ENCODE measurements at regions not wholly inside any gene's neighbourhood (a gene's known extent, or its start where the extent isn't known, plus 50 kb on each side); places are given as distances from the start of the nearest gene placed in this dataset.
"Not testable (repeated sequence)": the region's sequence is repeated elsewhere in the genome, so short reads cannot be mapped to it uniquely, and the experiment has no call there.

DNA sequence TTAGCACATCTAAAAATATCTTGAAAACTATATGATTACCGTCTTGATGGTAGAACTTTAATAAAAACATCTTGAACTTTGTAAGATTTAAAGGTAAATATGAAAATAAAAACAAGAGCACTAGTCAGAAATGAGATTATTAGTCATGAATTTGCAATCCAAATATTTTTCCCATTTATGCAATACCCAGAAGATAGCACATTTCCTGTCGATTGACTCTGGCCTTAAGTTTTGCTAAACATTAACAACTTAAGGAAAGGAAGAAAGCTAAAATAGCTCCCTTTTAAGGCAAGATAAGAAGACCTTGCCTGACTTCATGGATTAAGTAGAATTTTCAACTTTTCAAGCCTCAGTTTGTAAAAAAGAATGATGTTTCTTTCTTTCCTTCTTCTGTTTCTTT lies 1374.7 kb upstream of the RAG2 start:
- ATAC-seq = no peak

DNA sequence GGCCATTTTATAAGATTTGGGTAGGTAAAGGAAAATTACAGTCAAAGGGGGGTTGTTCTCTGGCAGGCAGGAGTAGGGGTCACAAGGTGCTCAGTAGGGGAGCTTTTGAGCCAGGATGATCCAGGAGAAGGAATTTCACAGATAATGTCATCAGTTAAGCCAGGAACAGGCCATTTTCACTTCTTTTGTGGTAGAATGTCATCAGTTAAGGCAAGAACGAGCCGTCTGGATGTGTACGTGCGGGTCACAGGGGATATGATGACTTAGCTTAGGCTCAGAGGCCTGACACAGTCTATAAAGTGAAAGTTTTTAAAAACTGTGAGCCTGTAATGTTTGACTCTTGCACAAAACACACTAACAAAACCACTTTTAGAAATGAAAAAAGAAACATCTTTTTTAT lies 1371.3 kb upstream of the RAG2 start:
- not testable (repeated sequence) for ATAC-seq

DNA sequence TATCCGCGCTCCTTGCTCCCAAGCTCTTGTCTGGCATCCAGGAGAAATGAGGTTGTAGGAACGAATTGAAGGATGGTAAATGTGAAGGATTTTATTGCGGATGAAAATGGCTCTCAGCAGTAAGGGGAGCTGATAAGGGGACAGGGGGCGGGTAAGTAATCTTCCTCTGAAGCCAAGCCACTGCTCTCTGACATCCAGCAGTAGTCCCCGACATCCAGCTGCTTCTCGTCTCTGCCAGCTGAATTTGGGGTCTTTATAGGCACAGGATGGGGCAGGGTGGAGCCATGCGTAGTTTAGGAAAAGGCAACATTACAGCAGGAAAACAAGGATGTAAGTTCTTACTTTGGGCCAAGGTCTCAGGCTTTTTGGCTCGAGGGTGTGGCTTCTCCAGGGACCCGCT lies 1370.1 kb upstream of the RAG2 start:
- ATAC-seq = no peak

DNA sequence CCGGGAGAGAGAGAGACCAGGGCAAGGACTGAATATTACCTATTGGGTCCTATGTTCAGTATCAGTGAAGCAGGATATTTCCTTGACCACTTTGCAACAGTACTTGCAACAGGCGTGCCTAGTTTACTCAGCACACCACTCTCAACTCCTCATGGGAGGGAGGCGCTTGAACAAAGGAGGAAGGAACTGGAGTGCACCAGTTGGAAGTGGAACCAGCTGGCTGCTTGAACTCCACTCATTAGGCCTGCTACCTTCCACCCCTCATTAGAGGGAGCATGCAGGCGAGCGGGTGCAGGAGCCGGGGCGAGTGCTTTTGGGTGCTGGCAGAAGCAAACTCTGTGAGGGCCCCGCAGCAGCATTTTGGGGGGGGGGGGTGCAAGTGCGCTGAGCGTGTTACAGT lies 1369.6 kb upstream of the RAG2 start:
- ATAC-seq = no peak

DNA sequence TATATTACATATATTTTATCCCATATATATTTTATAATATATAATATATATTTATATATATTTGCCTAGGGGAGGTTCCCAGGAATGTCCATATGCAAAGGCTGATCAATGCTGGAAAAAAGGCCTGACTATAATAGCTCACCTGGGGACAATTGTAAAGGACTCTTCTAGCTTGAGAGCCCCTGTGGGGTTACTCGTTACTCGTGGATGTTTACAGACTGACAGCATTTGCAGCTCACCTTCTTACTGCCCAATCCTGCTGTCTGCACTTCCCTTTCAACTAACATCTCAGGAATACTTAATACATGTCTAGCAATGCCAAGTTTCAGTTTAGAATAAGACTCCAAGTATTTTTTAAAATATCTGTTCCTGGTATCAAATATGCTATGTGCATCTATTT lies 1365.4 kb upstream of the RAG2 start:
- no peak for ATAC-seq

DNA sequence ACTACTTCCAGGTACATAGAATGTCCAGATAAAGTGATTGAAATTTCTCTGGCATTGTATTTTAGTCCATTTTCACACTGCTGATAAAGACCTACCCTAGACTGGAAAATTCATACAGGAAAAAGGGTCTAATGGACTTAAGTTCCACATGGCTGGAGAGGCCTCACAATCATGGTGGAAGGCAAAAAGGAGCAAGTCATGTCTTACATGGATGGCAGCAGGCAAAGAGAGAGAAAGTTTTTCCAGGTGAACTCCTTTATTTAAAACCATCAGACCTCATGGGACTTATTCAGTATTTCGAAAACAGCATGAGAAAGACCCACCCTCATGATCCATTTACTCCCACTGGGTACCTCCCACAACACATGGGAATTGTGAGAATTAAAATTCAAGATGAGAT lies 1359.7 kb upstream of the RAG2 start:
- no peak for ATAC-seq

DNA sequence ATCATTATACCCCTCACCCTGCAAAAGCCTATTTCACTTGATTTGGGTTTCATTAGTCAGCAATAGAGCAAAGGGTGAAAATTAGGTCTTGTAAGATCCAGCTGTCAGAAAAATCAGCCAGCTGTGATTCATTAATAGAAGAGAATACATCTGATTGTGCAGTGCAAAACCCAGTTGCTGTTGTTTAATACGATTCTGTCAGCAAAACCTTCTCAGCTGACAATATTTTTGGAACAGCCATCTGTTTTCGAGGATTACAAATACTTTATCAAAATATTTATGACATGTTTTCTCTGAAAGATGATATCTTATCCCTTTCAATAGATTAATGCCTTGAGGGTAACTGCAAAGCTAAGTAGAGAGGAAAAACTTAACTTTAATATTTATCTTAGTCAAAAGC lies 1354.0 kb upstream of the RAG2 start:
- ATAC-seq = no peak

DNA sequence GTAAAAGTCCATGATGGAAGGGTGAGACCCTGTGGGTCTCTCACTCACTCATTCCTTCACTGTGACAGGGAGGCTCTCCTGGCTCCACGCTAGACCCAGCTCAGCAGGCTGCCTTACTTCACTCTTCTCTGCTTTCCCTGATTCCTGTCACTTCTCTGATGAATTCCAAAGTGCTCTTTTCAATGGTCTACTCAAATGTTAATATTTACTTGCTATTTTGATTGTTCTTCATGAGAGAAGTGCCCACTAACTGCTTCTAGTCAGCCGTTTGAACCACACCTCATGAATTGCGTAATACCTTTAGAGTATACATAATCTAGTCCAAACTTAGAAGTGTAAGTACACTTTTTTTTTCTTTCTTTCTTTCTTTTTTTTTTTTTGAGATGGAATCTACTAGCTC lies 1350.2 kb upstream of the RAG2 start:
- no peak for ATAC-seq

DNA sequence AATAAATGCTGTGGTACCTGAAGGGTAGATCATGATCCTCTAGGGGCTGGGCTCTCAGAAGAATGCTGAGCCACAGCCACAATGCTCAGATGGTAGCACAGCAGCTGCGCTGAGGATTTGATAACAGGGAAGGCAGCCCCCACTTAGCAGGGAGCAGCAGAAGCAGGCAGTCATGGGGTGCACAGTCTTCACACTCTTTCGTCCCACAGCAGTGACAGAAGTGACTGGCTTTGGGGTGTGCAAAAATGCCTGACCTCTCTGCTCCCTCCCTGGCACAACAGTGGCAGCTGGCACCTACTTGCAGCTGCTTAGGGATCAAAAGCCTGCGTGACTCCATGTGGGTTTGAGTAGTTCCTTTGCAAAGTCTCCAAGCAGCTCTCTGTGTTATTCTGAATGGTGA lies 1349.8 kb upstream of the RAG2 start:
- no peak for ATAC-seq

DNA sequence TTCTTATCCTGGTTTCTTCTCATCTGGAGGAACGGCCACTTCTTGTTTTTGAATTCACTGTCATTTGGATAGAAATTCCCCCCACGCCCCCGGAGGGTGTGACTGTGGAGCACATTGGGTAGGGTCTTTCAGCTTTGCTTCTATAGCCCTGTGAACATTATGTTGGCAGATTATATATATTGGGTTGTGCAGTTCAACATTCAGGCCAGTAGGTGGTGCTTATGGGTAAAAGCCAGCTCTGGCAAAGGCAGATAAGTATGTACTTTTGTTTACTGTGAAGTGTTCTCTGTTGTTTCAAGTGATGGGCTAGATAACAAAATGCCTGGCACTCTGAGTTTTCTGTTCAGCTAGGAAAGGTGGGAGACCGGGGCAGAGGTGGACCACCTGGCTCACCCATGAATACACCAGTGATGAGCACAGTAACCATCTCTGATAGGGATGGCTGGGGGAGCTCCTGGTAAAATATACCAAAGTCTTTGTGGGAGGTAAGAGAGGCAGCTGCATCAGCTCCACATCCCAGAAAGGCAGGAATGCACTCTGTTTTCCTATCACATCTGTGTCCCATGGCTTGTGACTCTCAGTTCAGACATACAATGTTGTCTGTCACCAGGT lies 1348.2 kb upstream of the RAG2 start:
- ATAC-seq = no peak

DNA sequence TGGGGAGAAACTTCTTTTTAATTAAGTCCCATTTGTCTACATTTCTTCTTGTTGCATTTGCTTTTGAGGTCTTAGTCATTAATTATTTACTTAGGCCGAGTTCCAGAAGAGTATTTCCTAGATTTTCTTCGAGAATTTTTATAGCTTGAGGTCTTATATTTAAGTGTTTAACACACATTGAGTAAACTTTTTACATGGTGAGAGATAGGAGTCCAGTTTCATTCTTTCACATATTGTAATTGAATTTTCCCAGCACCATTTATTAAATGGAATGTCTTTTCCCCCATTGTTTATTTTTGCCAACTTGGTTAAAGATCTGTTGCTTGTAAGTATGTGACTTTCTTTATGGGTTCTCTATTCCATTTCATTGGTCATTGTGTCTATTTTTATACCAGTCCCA lies 1344.0 kb upstream of the RAG2 start:
- ATAC-seq = no peak

DNA sequence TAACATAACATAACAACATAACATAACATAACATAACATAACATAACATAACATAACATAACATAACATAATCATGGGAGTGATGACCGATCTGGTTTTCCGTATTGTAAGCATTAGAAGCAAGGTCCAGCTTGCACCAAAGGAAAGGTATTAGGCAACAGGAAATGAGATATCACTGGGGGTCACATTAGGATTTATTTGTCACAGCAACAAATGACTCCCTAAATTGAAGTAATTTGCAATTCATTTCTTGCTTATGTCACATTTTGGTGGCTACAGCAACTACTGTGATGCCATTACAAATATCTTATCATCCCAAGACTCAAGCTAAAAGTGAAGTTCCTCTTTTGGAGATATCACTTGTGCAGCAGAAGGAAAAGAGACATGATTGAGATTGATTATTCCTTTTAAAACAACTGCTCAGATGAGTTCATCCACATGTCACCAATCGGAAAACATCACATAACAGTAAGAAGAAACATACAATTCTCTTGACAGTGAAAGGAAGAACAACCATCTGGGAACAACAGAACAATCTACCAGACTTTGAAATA lies 1331.1 kb upstream of the RAG2 start:
- ATAC-seq = no peak

DNA sequence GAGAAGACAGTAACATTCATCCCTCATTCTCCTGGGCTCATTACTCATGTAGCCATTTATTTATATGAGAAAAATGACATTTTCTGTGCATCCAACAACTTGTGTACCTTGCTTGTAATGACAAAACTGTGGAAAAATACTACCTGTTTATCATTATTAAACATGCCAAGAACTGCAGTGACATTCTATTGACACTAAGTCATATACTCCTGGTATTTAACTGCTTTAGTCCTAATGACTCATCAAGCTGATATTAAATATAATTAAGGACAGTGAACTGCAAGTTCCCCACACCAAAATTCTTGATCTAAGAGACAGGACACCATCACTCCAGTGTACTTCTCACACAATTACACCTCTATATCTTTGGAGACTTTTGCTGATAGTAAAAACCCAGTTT lies 1328.7 kb upstream of the RAG2 start:
- ATAC-seq = no peak

DNA sequence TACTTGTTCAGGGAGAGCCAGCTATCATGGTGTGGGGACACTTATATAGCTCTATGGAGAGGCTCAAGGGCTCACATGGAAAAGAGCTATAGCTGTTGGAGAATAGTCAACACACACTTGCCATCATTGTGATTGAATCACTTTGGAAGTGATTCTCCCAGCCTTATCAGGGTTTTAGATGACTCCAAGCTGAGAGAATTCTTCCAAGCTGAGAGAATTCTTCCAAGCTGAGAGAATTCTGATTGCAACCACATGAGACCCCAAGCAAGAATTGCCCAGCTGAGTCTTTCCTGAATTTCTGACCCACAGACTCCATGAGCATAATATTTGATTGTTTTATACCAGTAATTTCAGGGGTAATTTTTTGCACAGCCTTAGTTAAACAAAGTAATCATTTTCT lies 1318.3 kb upstream of the RAG2 start:
- no peak for ATAC-seq

DNA sequence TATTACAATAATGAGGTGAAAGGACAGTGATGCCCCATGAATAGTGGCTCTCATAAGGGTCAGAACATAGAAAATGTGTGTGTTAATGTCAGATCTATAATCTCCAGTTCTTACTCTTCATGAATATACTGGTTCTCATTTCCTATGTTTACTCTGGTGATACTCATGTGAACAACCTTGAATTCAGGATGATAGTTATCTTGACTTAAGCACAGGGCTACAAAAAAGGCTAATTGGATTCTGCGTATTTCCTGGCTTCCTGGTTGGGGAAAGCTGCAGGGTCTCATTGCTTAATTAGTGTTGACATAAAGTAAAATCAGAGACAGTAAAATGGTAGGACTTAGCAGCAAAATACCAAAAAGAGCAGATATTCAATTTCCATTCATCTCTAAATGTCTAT lies 1316.8 kb upstream of the RAG2 start:
- no peak for ATAC-seq

DNA sequence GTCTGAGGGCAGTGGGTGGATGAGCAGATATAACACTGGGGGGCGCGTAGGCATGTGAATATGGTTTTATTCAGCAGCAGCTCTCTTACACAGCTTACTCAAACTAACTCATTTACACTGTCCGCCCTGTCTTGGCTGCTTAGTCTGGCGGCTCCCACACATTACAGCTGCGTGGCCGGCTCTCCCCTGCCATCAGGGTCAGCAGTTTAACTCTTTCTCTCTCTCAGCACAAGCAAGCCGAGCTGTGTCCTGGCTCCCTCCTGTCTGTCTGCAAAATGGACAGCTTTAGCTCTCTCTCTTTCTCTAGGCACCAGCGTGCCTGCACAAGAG lies 1310.1 kb upstream of the RAG2 start:
- no peak for ATAC-seq

DNA sequence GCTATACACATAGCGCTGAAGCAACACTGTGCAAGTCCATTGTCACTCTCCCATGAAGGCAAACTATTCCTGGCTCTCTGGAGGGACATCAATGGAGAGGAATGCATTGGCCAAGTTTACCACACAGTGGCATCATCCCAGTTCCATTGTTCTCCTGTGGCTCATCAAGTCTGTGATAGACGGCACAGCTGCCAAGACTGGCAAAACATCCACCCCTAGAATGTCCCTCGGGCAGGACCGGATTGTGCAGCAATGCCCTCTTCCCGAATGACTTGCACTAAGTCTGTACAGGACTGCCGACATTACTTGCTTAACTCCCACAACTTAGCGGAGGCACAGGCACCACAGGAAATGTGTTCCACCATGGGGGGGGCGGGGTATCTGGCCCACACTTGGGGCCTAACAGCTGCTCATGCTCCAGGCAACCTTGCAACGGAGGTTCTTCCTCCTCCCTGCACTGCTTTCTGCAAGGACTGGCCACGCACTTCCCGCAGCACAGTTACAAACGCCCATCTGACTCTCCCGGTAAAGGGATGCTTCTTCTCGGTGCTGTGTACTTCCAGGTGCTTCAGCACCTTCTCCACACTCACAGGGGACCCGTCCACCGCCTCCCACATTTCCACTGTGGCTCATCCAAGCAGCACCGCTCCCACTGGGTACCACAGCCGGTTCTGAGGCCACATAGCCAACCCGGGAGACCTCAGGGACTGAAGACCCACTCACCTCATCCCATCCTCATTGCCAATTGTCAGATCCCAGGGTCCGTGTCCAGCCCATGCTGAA lies 1309.6 kb upstream of the RAG2 start:
- ATAC-seq = no peak

DNA sequence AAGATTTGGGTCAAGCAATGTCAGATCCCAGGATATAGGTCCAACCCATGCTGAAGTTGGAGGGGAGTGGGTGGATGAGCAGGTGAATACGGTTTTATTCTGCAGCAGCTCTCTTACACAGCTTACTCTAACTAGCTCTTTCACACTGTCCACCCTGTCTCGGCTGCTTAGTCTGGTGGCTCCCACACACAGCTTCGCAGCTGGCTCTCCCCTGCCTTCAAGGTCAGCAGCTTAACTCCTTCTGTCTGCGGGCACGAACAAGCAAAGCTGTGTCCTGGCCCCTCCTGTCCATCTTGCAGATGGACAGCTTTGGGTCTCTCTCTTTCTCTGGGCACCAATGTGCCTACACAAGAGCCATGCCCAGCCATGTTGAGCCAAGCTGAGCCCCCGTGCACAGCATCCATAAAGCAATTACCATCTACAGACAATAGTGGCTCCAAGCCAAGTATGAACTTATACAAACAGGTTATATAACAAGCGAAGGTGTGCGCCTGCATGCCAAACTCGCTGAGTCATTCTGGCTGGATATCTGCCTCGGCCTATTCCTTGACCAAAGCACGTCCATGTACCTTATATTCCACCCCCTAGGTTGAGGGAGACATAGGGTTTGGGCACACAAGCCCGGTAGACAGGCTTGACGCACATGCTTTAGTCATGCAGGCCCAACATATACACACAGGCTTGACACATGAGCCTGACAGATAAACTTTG lies 1307.8 kb upstream of the RAG2 start:
- no peak for ATAC-seq

DNA sequence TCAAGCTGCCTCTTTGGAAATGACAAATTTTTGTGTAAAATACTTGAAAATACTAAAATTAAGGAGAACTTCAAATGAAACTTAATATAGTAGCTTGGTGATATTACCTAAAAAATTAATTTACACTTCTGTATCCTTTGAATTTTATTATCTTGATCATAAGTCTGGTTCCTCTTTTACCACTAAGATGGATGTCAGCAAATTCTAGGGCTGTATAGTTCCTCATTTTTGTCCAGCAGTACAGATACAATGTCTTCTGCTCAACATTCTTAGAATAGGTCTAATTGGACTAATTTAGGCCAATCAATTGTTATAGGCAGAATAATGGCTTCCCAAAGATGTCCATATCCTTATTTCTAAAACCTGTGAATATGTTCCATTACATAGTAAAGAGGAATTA lies 1298.0 kb upstream of the RAG2 start:
- no peak for ATAC-seq

DNA sequence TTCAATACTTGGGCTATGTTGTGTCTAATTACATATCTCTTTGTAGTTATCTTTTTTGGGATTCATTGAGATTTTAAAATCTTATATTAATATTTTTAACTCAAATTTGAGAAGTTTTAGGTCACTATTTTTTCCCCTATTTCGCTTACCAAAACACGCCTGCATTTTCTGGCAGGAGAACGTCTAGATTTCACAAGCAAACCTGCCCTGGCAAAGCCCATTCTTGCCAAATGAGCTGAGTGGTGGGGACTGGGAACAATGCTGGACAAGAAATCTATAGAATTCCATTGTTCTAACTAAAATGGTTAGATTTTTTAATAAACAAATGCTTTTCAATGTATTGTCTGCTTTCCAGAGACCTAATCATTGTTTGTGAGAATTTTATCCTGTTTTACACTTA lies 1283.7 kb upstream of the RAG2 start:
- no peak for ATAC-seq

DNA sequence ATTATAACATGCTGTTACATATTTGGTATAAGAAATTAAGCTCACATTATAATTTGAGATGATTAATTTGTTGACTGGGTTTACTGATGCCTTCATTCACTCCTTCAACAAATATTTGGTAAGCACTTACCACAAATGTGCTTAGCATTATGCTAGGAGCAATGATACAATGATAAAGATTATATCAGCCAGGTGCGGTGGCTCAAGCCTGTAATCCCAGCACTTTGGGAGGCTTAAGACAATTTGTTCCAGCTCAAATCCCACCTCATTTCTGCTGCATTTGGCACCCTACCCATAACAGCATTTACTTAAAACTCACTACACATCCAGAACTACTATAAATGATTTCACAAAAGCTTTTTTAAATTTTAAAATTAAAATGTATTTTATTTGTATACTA lies 1263.6 kb upstream of the RAG2 start:
- ATAC-seq = no peak

DNA sequence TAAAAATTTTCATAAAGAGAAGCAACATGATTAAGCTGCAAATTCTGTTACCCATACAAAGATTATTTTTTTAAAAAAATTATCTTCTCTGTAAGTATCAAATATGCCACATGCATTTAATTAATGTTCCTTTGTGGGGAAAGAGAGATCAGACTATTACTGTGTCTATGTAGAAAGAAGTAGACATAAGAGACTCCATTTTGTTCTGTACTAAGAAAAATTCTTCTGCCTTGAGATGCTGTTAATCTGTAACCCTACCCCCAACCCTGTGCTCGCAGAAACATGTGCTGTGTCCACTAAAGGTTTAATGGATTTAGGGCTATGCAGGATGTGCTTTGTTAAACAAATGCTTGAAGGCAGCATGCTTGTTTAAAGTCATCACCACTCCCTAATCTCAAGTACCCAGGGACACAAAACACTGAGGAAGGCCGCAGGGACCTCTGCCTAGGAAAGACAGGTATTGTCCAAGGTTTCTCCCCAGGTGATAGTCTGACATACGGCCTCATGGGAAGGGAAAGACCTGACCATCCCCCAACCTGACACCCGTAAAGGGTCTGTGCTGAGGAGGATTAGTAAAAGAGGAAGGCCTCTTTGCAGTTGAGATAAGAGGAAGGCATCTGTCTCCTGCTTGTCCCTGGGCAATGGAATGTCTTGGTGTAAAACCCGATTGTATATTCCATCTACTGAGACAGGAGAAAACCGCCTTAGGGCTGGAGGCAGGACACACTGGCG lies 1260.9 kb upstream of the RAG2 start:
- not testable (repeated sequence) for ATAC-seq

DNA sequence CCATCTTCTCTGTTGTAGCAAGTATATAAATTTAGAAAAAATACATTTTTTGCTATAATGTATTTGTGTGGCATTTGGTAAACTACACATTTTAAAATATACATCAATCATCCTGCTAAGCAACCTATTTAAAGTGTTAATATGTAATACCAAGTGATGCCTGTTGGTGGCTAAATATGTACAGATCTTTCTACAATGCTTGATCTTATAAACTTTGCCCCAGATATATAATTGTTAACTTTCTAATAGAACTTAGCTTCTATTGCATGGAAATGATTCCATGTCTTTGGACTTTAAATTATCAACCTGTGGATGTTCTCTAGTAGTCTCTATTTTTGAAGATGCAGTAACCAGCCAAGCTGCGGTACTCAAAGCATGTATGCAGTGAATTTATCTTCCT lies 1260.4 kb upstream of the RAG2 start:
- no peak for ATAC-seq
